GM18502 (cell line): ENCODE measurements at regions not wholly inside any gene's neighbourhood (a gene's known extent, or its start where the extent isn't known, plus 50 kb on each side); places are given as distances from the start of the nearest gene placed in this dataset.
A peak's percentile ranks its signal among the peaks of the same experiment; 100 is the strongest.
"Not testable (repeated sequence)": the region's sequence is repeated elsewhere in the genome, so short reads cannot be mapped to it uniquely, and the experiment has no call there.

Source experiments
- ATAC-seq: cut with Tn5 transposase; IDR thresholded peaks from one replicate; pipeline ENCODE4 v1.9.1; 2021; ENCODE audit warnings: mild to moderate bottlenecking; ENCODE audit not compliant: unreplicated experiment, poor library complexity

DNA sequence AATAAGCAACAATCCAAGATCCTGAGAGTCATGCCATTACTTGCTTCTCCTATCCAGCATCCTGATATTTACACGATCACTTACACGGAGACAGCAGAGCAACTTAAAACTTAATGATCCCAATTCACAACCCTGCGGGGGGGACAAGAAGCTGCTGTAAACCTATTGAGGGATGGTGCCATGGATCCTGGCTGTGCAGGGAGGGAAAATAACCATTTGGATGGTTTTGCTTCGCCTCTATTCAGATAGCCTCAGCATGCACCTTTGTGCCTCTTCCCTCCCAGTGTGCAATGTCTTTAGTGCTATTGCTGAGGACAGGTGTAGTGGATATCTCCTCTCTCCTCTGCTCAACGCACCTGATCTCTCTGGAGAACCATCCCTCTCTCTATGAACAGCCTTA is 89.7 kb upstream of the PPARGC1A start:
- no peak for ATAC-seq

GRCh38 chr4:23978002-23978401 is 88.2 kb upstream of the PPARGC1A start:
- no peak for ATAC-seq

DNA sequence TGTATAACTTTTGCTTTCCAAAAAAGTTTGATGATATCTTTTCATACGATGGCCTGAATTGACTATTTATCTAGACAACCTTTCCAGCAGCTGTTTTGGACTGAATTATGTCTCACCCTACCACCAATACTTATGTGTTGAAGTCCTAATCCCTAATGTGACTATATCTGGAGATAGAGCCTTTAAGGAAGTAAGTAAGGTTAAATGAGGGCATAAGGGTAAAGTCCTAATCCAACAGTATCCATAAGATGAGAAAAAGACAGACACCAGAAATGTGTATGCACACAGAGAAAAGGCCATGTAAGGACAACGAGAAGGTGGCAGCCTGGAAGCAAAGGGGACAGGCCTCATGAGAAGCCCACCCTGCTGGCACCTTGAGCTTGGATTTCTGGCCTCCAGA is 86.6 kb upstream of the PPARGC1A start:
- no peak for ATAC-seq

GRCh38 chr4:23973308-23973855 is 83.5 kb upstream of the PPARGC1A start:
- no peak for ATAC-seq

DNA sequence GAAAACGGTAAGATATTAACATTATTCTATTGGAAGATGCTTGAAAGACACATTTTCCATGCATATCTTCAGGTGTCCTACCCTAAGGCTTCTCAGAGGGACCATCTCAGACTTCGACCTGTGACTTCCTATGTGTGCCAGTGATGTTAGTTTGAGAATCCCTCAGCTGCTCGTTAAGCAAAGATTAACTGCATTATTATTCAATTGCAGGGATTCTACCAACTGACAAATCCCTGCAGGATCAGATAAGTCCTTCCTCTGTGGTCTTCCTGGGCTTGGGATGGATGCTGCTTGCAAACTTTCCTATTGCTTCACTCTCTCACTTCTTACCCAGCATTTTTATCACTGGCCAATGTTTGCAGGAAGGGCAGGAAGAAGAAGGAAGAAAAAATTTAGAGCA is 83.0 kb upstream of the PPARGC1A start:
- ATAC-seq = no peak

DNA sequence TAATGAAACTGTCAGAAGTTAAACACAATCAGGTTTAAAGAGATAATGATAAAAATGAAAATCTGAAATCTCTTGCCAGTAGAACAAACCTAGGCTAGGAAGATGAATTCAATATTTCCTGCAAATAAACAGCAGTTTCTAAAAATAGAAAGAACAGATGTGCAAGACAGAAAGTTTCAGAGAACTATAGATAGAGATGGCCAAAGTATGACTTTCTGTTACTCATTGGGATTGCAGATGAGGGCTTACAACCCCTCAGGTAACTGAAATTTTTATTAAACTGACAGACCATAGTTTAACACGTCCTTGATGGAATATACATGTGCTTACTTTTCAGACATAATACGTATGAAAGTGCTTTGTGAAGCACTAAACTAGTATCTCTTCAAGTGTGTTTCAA is 82.3 kb upstream of the PPARGC1A start:
- ATAC-seq = no peak

DNA sequence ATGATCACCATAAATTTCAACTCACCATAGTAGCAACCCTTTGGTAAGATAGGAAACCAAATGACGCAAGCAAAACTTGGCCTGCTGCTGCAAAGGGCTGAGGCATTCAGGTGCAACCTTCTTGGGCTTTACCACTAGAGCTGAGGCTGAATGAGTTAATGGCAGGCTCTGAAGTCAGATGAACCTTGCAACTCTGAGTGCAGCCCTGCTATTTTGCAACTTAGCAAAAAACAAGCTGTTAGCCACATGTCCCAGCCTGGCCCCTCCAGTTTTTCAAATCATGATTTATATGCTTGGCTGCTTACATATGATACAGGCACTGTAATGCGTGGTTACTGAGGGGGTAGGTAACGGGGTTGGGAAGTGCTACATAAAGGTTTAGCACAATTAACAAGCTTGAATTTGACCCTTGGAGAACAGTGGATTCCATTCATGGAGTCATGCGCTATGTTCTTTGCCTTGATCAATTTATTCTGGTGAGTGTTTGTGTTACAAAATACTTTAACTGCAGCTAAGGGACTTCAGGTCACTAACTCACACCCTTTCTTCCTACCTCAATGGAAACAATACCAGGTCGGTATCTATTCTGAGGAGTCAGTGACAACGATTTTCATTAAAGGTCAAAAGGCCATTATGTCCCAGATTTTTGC is 80.5 kb upstream of the PPARGC1A start:
- no peak for ATAC-seq

DNA sequence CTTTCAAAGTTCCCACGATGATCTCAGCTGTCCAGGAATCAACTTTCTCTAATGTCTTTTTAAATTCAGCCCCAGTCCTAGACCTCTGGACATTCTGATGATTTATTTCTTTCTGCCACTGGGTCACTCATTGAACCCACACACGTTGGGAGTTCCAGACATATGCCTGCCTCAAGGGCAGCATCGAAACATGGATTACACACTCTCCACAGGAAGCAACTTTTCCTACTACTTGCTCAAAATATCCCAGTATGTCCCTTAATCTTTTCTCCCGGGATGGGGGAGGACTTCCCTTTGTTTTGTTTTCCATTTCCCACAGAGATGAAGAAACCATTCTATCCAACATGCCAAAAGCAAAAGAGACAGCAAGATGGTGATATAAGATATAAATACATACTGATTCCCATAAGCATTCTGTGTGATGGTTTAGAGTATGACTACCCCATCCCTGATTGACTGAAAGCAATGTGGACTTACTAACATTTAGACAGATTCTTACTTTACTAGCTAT is 79.8 kb upstream of the PPARGC1A start:
- no peak for ATAC-seq

- no peak for ATAC-seq
These were observed 77.4 kb upstream of the PPARGC1A start for GRCh38 chr4:23967281-23967680.

DNA sequence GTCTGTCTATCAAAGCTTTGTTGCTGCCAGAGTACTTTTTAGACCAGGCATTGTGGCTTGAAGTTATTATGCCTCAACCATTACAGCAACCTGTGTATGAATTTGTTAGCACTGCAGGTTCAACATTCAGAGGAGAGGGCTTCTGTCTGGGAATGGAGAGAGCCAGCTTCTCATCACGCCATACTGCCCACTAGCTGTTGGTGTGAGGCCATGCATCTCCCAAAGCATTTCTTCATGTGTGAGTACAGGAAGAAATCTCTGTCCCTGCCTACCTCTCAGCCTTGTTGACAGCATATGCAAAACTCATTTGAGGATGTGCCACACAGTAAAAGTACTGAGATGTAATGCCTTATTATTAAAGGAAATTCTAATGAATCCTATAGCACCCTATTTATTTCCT is 76.9 kb upstream of the PPARGC1A start:
- no peak for ATAC-seq

- ATAC-seq = no peak
These were observed 72.6 kb upstream of the PPARGC1A start for GRCh38 chr4:23962462-23962861.

- ATAC-seq = not testable (repeated sequence)
These were observed 71.5 kb upstream of the PPARGC1A start for GRCh38 chr4:23961395-23961794.

GRCh38 chr4:23959396-23960148 is 69.7 kb upstream of the PPARGC1A start:
- no peak for ATAC-seq

DNA sequence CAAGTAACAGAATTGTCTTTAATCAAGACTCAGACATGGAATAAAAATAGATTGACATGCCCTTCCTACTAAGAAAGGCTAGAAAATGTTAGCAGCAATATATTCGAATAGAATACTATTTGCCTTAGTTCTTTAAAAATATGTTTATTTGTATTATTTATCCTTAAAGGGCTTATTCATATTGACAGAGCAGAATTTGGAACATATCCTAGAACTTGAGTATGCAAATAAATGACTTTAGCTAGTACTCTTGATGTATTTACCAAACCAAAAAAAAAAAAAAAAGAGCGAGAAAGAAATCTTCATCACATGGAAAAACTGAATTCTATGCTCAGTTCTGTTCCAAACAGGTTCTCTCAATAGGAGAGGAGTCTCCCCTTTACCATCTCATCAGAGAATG is 68.9 kb upstream of the PPARGC1A start:
- ATAC-seq = no peak

DNA sequence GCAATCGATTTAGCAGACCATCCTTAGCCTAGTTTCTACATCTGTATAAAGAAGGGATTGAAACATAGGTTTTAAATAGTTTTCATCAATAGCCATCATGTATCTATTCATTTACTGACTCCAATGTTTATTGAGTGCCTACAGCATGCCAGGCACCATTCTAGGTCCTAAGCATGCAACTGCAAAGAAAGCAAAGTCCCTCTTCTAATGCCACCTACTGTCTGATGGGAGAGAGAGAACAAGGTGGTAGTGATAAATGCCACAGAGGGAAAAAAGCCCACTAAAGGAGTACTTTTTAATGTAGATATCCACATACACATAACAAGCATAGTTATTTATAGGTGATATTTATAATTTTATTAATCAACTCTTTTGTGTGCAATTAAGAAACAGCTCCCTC is 67.6 kb upstream of the PPARGC1A start:
- no peak for ATAC-seq

GRCh38 chr4:23956601-23957364 is 66.9 kb upstream of the PPARGC1A start:
- no peak for ATAC-seq

DNA sequence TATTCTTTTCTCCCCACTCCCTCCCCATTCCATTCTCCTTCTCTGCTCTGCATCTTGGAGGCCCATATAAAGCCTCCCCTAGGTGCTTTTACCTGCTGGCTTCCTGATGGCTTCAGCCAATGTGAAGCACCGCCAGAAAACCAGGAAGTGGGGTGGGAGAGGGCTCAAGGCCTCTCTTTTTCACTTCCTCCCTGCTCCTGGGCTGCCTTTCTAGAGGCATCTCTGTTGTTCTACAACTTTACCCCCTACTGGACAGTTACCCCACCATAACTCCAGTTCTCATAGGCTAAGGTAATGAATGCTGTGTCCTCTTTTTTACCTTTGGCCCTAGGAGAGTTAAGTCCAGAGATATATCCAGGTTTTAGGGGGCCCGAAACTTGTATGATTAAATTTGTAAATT is 62.4 kb upstream of the PPARGC1A start:
- peak; percentile 61 for ATAC-seq

- no peak for ATAC-seq
These were observed 58.0 kb upstream of the PPARGC1A start for GRCh38 chr4:23947826-23948225.

DNA sequence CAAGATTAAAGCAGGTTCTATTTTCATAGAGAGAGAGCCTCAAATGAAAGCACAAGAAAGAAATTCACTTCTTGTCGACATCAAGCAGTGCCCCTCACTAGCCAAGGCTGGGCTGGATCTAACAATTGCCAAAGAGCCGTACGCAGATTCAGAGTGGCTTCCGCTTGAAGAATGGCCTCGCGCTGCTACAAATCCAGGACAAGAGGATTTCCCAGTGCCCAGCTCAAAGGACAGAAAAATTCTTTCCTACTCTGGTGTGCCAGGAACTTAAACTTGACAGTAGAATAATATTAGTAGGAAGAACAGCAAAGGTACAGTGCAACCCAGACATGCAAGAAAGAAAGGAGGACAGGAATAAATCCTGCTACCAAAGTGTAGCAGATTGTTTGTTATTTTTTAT is 56.5 kb upstream of the PPARGC1A start:
- no peak for ATAC-seq

GRCh38 chr4:23945451-23946017 is 55.7 kb upstream of the PPARGC1A start:
- no peak for ATAC-seq

- ATAC-seq = not testable (repeated sequence)
These were observed 54.7 kb upstream of the PPARGC1A start for GRCh38 chr4:23944556-23944955.
